OCI-LY7 (cell line): ENCODE measurements at regions not wholly inside any gene's neighbourhood (a gene's known extent, or its start where the extent isn't known, plus 50 kb on each side); places are given as distances from the start of the nearest gene placed in this dataset.

Source experiments
- BruUV-seq: library from RNA; stranded (reverse); fragments of 400-500 nt; replicated peaks from 2 replicates; lab custom pipeline; 2021; lab: Mats Ljungman, UMichigan
- CTCF ChIA-PET: fragments of 300-600 bp; sonication (Branson Sonifier 250); formaldehyde crosslinking; loops from one replicate; lab custom pipeline; 2022; ENCODE audit warnings: antibody characterized with exemption; ENCODE audit not compliant: unreplicated experiment; lab: Charles Lee
- POLR2A ChIA-PET: fragments of 300-600 bp; sonication (Branson Sonifier 250); formaldehyde crosslinking; loops from one replicate; lab custom pipeline; 2022; ENCODE audit warnings: antibody characterized with exemption; lab: Charles Lee
- DNase-seq: peaks from one replicate; pipeline ENCODE4 v3.0.0-alpha.2; 2015; ENCODE audit warnings: low spot score
- H2AFZ ChIP-seq: fragments of 200-600 bp; sonication (generic), shearing (Covaris generic); 2 replicates; pipeline ENCODE4 v1.6.1; 2014; ENCODE audit warnings: mild to moderate bottlenecking, antibody characterized with exemption, low read length, moderate library complexity
- H3K27ac ChIP-seq: fragments of 200-600 bp; sonication (generic); 2 replicates; pipeline ENCODE4 v1.5.1; 2014; ENCODE audit warnings: mixed run types, low read depth, mild to moderate bottlenecking, moderate library complexity, low read length, inconsistent platforms; ENCODE audit not compliant: poor library complexity, severe bottlenecking
- H3K36me3 ChIP-seq: fragments of 200-600 bp; sonication (generic); 2 replicates; pipeline ENCODE4 v1.6.1; 2014; ENCODE audit warnings: mild to moderate bottlenecking, antibody characterized with exemption, low read length, moderate library complexity, mixed read lengths; ENCODE audit not compliant: insufficient read depth
- H3K4me1 ChIP-seq: fragments of 200-600 bp; sonication (generic); 2 replicates; pipeline ENCODE4 v1.5.1; 2014; ENCODE audit warnings: mild to moderate bottlenecking, low read length; ENCODE audit not compliant: insufficient read depth, poor library complexity, severe bottlenecking
- H3K4me2 ChIP-seq: fragments of 200-600 bp; sonication (generic); 2 replicates; pipeline ENCODE4 v1.6.1; 2014; ENCODE audit warnings: mild to moderate bottlenecking, low read length
- H3K4me3 ChIP-seq: fragments of 200-600 bp; sonication (generic); 2 replicates; pipeline ENCODE4 v1.5.1; 2014; ENCODE audit warnings: mild to moderate bottlenecking, low read depth, low read length; ENCODE audit not compliant: poor library complexity, severe bottlenecking
- H3K79me2 ChIP-seq: fragments of 200-600 bp; sonication (generic); 2 replicates; pipeline ENCODE4 v1.6.1; 2016; ENCODE audit warnings: low read depth, mild to moderate bottlenecking, low read length, moderate library complexity, mixed read lengths; ENCODE audit not compliant: insufficient read depth
- H3K9me2 ChIP-seq: fragments of 200-600 bp; sonication (generic); 2 replicates; pipeline ENCODE4 v1.6.1; 2016; ENCODE audit warnings: mild to moderate bottlenecking, low read length, mixed read lengths; ENCODE audit not compliant: insufficient read depth
- H3K9me3 ChIP-seq: fragments of 200-600 bp; sonication (generic); 2 replicates; pipeline ENCODE4 v1.6.1; 2014; ENCODE audit warnings: mild to moderate bottlenecking, mixed run types, low read length, mixed read lengths
- H4K20me1 ChIP-seq: fragments of 200-600 bp; sonication (generic); 2 replicates; pipeline ENCODE4 v1.6.1; 2014; ENCODE audit warnings: mild to moderate bottlenecking, antibody characterized with exemption, low read length, moderate library complexity, mixed read lengths; ENCODE audit not compliant: insufficient read depth
- EZH2phosphoT487 ChIP-seq: fragments of 200-600 bp; sonication (generic); IDR thresholded peaks from 2 replicates; pipeline ENCODE4 v1.6.1; 2018; ENCODE audit warnings: low read depth, borderline replicate concordance, mild to moderate bottlenecking, mixed run types, antibody characterized with exemption, low read length, moderate library complexity, mixed read lengths
- intact Hi-C: fragments of 100-400 bp; cut with micrococcal nuclease; formaldehyde crosslinking; loops from one replicate; pipeline ENCODE4 v1.10.0; 2022; ENCODE audit not compliant: unreplicated experiment
- TF ChIP-seq, protein P1 (sequence below): fragments of 200-600 bp; sonication (generic); conservative IDR thresholded peaks from 2 replicates; pipeline ENCODE4 v1.5.1; 2014; ENCODE audit warnings: mild to moderate bottlenecking, antibody characterized with exemption, low read length, moderate library complexity, mixed read lengths

DNA sequence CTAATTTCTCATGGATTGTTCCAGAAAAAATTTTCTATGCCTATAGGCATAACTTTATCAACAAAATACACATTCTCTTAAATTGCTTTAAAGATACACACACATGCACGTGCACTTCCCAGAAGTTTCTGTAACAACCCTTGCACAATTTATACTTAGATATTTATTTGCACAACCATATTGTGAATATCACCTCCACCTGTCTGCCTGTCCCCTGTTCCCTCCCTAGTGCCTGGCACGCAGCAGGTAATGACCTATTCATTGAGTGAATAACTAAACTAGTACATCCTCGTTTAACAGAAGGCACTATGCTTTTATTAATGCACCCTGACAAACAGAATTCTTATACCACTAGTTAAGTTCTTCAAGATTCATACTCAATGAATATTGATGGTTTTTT, 198.9 kb downstream of the BCAS1 start:
- H3K36me3 ChIP-seq = no peaks in the 10 kb centered on the region
- ChIA-PET POLR2A (interaction anchor here (0.7 to 3.7 kb wide), 28 partner anchors 8 to 291 kb away, joined by 3 to 41 read pairs (median 4); no protein-coding TSS in a partner anchor), CTCF (interaction anchor here (1.0 to 2.2 kb wide), 3 partner anchors 28 to 63 kb away, joined by 3 to 9 read pairs (median 4); no protein-coding TSS in a partner anchor)
- peak overlapping the region; percentile 59 for H3K4me3 ChIP-seq
- peak overlapping the region; percentile 58; the same call in 1 of the 2 replicates for H2AFZ ChIP-seq
- TF ChIP-seq EZH2phosphoT487 = no peak
- TF ChIP-seq, protein P1, sequence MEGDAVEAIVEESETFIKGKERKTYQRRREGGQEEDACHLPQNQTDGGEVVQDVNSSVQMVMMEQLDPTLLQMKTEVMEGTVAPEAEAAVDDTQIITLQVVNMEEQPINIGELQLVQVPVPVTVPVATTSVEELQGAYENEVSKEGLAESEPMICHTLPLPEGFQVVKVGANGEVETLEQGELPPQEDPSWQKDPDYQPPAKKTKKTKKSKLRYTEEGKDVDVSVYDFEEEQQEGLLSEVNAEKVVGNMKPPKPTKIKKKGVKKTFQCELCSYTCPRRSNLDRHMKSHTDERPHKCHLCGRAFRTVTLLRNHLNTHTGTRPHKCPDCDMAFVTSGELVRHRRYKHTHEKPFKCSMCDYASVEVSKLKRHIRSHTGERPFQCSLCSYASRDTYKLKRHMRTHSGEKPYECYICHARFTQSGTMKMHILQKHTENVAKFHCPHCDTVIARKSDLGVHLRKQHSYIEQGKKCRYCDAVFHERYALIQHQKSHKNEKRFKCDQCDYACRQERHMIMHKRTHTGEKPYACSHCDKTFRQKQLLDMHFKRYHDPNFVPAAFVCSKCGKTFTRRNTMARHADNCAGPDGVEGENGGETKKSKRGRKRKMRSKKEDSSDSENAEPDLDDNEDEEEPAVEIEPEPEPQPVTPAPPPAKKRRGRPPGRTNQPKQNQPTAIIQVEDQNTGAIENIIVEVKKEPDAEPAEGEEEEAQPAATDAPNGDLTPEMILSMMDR = no peak
- intact Hi-C loops = loop anchor here (5.0 kb wide), 2 partner anchors 61 to 119 kb away; no protein-coding TSS in a partner anchor
- peaks cover 80% of the 10 kb centered on the region for H3K4me1 ChIP-seq
- no TSS peak for BruUV-seq
- no peak for DNase-seq
- H3K4me2 ChIP-seq = peak overlapping the region; percentile 77
- H4K20me1 ChIP-seq = no peaks in the 10 kb centered on the region
- no peaks in the 10 kb centered on the region for H3K9me3 ChIP-seq
- no peaks in the 10 kb centered on the region for H3K9me2 ChIP-seq
- H3K79me2 ChIP-seq = peaks cover 3% of the 10 kb centered on the region; the same call in 1 of the 2 replicates
- H3K27ac ChIP-seq = peak overlapping the region; percentile 92

DNA sequence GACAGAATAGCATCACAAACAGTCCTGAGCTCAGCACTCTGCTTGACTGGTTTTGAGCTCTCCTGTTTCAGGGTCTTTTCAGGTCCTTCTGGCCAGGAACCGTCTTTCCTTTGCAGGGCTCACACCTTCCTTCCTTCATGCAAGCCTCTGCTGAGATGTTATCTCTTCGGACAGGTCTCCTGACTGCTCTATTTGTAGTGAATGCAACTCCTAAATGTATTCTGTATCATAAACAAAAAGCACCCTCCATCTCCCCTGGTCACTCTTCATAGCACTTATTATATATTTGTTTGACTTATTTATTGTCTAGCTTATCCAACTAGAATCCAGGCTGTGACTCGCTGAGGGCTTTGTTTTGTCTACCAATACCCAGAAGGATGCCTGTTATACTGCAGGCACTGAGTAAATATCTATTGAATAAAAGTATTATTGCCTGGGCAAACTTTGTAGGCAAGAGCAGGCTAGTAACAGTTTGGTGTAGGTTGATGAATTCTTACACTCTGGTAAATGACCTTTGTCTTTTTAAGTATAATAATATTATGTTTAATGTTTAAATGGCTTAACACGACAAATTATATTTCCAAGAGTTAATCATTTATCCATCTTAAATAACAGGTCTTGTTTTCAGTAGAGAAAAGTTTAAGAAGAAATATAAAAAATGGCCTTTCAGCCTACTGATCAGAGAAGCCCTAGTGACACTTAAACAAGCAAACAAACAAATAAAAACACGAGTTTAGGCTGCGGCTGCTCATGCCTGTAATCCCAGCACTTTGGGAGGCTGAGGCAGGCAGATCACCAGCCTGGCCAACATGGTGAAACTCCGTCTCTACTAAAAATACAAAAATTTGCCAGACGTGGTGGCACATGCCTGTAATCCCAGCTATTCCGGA, 199.7 kb downstream of the BCAS1 start:
- Histone ChIP-seq H3K4me1 (peaks cover 89% of the 10 kb centered on the region), H3K27ac (peak overlapping the region; percentile 92), H3K4me2 (peak overlapping the region; percentile 77), H2AFZ (peak overlapping the region; percentile 72; the same call in 1 of the 2 replicates), H3K36me3 (no peaks in the 10 kb centered on the region), H3K79me2 (peaks cover 4% of the 10 kb centered on the region; the same call in 1 of the 2 replicates), H3K9me3 (no peaks in the 10 kb centered on the region), H3K4me3 (no peak overlapping the region), H4K20me1 (no peaks in the 10 kb centered on the region), H3K9me2 (no peaks in the 10 kb centered on the region)
- intact Hi-C loops = loop anchor here (5.0 kb wide), 2 partner anchors 62 to 118 kb away; no protein-coding TSS in a partner anchor
- POLR2A ChIA-PET = interaction anchor here (0.5 to 2.6 kb wide), 22 partner anchors 11 to 291 kb away, joined by 3 to 15 read pairs (median 3); no protein-coding TSS in a partner anchor
- DNase-seq = peak; percentile 59
- TF ChIP-seq EZH2phosphoT487 = no peak
- TF ChIP-seq, protein P1 = no peak
- CTCF ChIA-PET = interaction anchor here (0.7 to 1.3 kb wide), 4 partner anchors 30 to 141 kb away, joined by 3 to 4 read pairs (median 4); no protein-coding TSS in a partner anchor
- BruUV-seq = no TSS peak
